ENCODE measurements at regions not wholly inside any gene's neighbourhood (a gene's known extent, or its start where the extent isn't known, plus 50 kb on each side); places are given as distances from the start of the nearest gene placed in this dataset.
A peak's percentile ranks its signal among the peaks of the same experiment; 100 is the strongest.

GRCh38 chr5:158026304-158027031 lies 167.5 kb upstream of the CLINT1 start:
- peak; percentile 73 for ATAC-seq
- DNase-seq, result peak in 2 of 4 donors; percentile 9 to 38
- Histone ChIP-seq H3K27ac (peak overlapping the region in 2 of 4 donors; percentile 15 to 65), H3K36me3 (replicated peaks in 1 of 2; ENCODE audit: insufficient read depth in 1 of 2, low read depth in 2 of 2) (no peaks in the 10 kb centered on the region), H3K27me3 (no peaks in the 10 kb centered on the region), H3K9me3 (no peaks in the 10 kb centered on the region), H3K4me1 (peaks cover 23% of the 10 kb centered on the region), H3K4me3 (no peak overlapping the region)
- intact Hi-C loops (cut with DNase I), result no loop called here
- WGBS, 2 donors, result 33 to 40% methylated on average over 7 of the region's 7 CpGs
- TF ChIP-seq POLR2A (IDR thresholded peaks at IDR 0.05) (no peak), CTCF (IDR thresholded peaks at IDR 0.05) (no peak)

- Histone ChIP-seq H3K4me3 (no peak overlapping the region), H3K27me3 (no peaks in the 10 kb centered on the region), H3K9me3 (no peaks in the 10 kb centered on the region), H3K27ac (no peak overlapping the region), H3K4me1 (peaks cover 14% of the 10 kb centered on the region), H3K36me3 (replicated peaks in 1 of 2; ENCODE audit: insufficient read depth in 1 of 2, low read depth in 2 of 2) (no peaks in the 10 kb centered on the region)
- intact Hi-C loops (cut with DNase I), result no loop called here
- DNase-seq, result no peak
- no peak for ATAC-seq
- 78 to 80% methylated on average over 7 of the region's 7 CpGs for WGBS, 2 donors
- TF ChIP-seq POLR2A (IDR thresholded peaks at IDR 0.05), result no peak
- no peak for TF ChIP-seq CTCF (IDR thresholded peaks at IDR 0.05)
Measured at GRCh38 chr5:158023266-158023665, 164.3 kb upstream of the CLINT1 start.

- ATAC-seq, result no peak
- TF ChIP-seq CTCF (IDR thresholded peaks at IDR 0.05), result no peak
- TF ChIP-seq POLR2A (IDR thresholded peaks at IDR 0.05), result no peak
- intact Hi-C loops (cut with DNase I), result no loop called here
- no peaks in the 10 kb centered on the region for H3K27me3 ChIP-seq
- no peak overlapping the region for H3K27ac ChIP-seq
- no peaks in the 10 kb centered on the region for H3K9me3 ChIP-seq
- H3K36me3 ChIP-seq (replicated peaks in 1 of 2; ENCODE audit: insufficient read depth in 1 of 2, low read depth in 2 of 2), result no peaks in the 10 kb centered on the region
- DNase-seq, result no peak
- 73 to 78% methylated on average over 6 of the region's 6 CpGs for WGBS, 2 donors
- no peak overlapping the region for H3K4me3 ChIP-seq
- H3K4me1 ChIP-seq, result peaks cover 10% of the 10 kb centered on the region
Measured at GRCh38 chr5:158022837-158023236, 163.9 kb upstream of the CLINT1 start.

GRCh38 chr5:158022393-158022792 lies 163.4 kb upstream of the CLINT1 start:
- intact Hi-C loops (cut with DNase I), result no loop called here
- ATAC-seq (no peak), DNase-seq (no peak)

More at GRCh38 chr5:158022393-158022792, 163.4 kb upstream of the CLINT1 start:
- TF ChIP-seq POLR2A (IDR thresholded peaks at IDR 0.05) (no peak), CTCF (IDR thresholded peaks at IDR 0.05) (no peak)
- Histone ChIP-seq H3K4me1 (peaks cover 5% of the 10 kb centered on the region), H3K27me3 (no peaks in the 10 kb centered on the region), H3K36me3 (replicated peaks in 1 of 2; ENCODE audit: insufficient read depth in 1 of 2, low read depth in 2 of 2) (no peaks in the 10 kb centered on the region), H3K27ac (no peak overlapping the region), H3K9me3 (no peaks in the 10 kb centered on the region), H3K4me3 (no peak overlapping the region)
- WGBS, 2 donors, result 28 to 47% methylated on average over 3 of the region's 3 CpGs
